DMS153 treated with DMSO at 0.1 percent for 48 hours (cell line): ENCODE measurements at regions not wholly inside any gene's neighbourhood (a gene's known extent, or its start where the extent isn't known, plus 50 kb on each side); places are given as distances from the start of the nearest gene placed in this dataset.

Experiments used
- DNase-seq: peaks from one replicate; lab custom pipeline; 2025; ENCODE audit not compliant: unreplicated experiment; lab: John Stamatoyannopoulos, UW

DNA sequence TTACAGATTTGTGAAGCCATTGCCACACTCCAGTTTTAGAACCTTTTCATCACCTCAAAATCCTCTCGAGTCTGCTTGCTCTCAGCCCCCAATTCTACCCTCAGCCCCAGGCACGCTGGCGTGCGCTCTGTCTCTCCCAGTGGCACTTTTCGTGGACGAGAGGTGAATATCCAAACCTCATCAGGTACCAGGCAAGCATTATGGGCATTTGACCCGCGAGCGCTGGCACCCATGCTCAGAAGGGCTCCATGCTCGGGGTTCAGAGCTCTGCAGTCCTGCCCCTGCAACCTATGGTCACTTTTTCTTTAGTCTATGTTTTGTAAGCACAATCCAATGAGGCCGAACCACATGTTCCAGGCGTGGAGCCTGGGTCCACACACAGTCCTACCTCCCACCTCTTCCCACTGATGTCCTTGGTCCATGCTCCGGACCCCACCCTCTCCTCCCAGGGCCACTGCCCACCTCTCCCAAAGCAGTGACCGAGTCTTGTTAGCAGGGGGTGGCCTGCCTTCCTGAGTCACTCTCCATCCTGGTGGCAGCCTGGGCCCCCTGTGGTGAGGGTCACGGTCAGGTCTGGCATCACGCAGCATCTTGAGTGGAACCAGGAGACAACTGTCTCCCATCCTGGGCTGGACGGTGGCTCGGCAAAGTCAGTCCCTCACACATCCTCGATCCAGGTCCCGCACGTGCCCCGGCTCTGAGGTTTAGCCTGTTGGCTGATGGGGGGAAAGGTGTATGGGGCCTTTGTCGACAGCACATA, 256.9 kb downstream of the NDUFA10 start:
- no peak for DNase-seq

DNA sequence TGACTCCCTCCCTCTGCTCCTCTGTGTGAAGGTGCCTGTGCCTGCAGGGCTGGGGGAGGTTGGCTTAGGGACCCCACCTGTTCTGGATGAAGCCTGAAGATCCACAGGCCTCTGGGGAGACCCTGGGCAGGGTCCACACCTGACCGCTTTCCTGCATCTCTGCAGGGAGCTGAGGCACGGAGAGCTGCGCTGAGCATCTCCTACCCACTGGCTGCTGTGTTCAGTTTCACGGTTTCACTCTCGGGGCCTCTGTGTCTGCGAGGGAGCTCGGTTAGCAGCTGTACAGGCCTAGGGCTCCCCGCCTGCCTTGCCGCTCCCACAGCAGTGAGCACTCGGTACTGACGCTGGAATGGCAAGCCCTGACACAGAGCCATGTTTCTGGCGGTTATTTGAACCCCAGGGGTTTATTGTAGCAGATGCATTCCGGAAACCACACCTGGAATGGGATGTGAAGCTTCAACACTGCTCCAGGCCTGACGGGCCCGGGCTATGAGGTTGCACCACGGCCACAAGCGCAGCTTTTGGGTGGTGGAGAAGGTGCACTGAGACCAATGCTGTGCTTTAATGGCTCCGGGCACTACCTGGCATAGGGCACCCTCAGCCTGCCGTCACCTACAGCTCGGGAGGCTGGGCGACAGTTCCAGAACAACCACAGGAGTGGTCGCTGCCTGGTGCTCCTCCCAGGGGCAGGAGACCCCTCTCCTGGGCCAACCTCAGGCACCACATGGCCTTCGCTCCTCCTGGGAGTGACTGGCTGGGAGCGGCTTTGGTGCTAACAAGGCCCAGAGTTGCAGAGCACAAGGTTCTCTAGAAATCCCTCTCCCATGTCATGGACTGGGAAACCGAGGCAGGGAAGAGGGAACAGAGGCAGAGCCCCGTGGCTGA, 257.9 kb downstream of the NDUFA10 start:
- no peak for DNase-seq

DNA sequence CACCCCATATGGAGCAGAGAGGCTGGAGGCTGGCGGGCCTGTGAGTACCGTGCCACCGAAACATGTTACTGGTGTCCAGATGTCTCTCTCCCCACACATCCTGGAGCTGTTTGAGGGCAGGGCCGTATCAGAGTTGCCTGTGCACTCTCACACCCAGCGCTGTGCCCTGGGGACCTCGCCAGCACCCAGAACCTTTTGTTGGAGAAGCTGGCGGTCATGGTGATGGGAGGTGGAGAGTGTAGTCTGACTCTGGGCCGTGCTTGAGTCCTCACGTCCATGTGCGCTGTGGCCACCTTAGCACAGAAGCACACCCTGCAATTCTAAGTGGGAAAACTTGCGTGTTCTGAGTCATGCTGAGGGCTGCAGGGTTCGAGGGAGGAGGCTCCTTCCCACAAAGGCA, 259.2 kb downstream of the NDUFA10 start:
- DNase-seq = no peak

DNA sequence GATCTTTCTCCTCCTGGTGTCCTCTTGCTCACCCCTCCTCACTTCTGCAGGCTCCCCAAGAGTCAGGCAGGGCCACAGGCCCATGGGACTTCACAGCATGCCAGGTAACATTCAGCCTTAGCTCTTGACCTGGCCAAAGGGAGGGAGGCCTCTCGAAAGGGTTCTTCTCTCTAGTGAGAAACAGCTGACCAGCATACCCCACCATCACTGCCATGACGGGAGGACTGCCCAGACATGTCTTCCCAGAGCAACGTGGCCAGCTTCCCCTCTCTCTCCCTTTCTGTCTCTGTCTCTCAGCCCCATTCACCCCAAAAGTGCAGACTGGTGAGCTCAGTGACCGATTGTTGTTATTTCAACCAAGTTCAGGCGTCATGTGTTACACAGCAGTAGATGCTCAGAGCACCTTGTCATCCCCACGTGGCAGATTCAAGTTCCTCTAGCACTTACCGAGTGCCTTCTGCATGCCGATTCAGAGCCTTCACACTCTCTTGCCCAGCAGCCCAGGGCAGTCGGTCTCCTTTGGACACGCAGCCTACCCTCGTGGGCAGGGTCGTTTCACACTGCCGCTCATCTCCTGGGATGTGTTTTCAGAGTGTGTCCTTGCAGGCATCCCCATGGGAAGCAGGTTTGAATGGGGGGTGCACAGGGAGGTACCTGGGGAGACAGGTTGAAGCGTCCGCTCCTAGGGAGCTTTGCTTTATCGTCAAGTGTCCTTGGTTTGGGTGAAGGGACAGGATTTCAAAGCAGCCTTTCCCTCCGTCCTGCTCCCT, 259.9 kb downstream of the NDUFA10 start:
- no peak for DNase-seq

DNA sequence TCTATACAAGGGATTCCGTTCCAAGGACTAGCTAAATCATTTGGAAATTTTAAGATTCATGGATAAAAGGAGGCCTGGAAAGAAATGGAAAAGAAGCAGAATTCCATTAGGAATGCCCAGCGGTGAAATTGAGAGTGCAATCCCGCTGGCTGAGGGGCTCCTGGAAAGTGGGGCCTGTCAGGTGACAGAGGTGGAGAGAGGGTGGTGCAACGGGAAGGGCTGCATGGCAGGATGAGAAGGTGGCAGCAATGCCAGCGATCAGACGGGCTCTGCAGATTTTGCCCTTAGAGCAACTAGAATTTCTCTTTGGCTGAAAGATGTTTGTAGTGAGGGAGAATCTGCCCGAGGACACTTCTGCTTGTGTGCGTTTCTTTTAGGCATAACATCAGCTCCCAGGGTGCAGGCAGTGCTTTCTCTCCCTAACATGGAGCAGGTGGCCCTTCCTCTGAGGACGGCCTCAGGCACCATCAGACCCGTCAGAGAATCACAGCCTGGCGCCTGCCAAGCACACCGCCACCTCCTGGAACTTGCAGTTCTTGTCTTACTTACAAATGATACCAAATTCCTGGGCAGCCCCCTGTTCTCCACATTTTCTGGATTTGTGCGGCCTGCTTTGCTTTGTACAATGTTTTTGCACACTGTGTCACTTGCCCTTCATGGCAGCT, 261.6 kb downstream of the NDUFA10 start:
- DNase-seq = no peak

DNA sequence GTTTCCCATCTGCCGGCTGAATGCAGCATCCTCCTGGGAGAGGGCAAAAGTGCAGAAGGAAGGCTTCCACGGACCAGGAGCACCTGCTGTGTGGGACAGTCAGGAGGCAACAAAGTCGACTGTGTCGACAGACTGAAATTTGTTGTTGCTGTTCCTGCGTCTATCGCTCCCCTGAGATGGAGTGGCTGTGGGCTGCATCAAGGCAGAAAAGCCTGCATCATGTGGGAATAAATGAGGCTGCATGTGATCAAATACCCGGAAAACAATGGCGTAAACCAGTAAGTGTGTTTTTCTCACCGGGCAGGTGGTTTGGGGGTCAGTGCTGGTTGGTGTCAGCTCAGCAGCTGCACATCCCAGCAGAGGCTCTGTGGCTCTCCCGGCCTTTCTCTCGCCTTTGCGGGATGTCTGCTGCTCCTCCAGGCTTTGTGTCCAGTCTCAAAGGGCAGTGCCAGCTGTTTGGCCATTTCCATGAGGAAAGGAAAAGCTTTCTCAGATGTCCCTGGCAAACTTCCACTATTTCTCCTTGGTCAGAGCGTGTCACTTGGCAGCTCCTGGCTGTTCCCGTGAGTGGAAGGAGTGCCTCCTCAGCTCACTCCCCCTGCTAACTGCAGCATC, 262.4 kb downstream of the NDUFA10 start:
- no peak for DNase-seq

DNA sequence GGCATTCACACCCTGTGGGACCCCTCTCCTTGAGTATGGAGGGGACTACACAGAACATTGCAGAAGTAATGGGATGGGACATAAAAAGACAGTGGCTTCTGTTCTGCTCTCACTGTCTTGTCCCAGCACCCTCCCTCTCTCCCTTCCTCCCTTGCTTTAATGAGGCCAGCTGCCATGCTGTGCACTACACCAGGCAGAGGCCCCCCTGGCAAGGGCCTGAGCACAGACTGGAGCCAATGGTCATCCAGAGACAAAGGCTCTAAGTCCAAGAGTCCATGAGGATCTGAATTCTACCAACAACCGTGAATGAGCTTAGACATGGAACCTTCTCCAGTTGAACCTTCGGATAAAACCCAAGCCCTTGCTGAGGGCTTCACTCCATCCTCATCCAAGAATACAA, 263.0 kb downstream of the NDUFA10 start:
- DNase-seq = no peak

DNA sequence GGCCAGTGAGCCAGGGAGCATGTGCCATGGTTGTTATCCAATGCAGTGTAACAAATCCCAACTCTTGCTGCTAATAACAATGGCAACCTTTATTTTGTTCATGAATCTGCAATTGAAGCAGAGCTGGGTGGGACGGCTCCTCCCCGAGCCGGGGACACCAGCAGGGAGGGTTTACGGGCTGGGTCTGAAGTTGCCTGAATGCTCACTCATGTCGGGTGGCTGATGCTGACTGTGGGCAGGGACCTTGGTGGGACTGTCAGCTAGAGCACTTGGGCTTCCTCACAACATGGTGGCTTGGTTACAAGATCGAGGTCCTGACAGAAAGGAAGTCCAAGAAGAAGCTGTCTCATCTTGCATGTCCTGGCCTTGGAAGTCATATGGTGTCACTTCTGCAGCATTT, 264.5 kb downstream of the NDUFA10 start:
- DNase-seq = no peak

DNA sequence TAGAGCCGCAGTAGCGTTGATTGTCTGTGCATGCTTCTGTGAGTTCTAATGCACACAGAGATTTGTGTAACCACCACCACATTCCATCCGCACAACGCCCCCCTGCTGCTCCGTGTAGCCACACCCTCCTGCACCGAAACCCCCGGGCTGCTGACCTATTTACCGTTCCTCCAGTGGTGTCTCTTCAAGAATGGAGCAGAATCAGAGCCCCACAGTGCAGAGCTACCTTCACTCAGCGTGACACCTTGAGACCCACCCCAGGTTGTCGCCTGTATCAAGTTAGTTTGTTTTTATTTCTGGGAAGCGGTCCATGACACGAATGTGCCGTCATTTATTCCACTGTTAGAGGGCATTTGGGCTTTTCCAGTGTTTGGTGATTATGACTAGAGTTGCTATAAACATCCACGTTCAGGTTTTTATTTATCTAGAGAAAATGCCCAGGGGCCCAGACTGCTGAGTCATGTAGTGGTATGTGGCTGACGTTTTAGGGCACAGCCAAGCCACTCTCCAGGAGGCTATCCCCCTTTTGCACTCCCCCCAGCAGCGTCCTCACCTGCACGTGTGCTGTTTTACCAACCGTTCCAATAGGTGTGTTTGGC, 266.8 kb downstream of the NDUFA10 start:
- no peak for DNase-seq

DNA sequence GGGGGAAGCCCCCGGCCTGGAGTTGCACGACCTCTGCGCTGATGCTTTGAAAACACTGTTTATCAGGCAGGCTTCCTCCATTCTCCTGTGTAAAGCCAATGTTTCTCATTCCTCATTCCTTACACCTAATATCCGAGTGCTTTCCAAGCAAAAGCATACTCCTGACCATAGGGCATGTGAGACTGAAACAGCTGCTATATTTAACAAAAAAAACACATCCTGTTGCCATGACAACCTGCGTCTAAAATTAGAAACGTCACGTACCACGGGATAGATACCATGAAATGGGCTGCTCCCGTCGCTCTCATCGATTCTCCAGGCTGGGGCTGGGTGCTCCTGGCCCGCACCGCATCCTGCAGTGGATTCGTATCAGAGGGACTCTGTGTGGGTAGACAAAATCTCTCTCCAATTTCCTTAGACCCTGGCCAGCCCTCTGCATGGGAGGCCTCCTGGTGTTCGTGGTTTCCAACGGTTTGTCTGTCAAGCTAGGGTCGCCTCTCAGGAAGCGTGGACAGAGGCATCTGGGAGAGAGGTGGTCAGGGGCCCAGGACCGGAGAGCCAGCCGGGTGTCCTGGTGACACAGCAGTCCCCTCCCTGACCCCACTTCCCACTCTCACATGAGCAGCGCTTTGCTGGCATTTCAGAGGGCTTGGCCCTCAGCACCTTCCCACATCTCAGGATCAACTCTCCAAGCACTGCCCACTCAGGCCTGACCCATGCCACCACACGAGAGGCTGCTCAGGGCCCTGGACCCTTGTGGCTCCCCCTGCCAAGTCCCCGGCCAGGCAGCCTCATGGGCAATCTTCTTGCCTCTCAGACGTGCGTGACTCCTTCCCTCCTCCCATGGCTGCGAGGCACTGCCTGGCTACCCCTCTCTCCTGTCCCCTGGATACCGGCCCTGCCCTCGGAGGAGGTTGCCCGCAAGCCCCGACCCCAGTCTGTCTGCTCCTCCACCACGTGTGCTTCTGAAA, 268.1 kb downstream of the NDUFA10 start:
- DNase-seq = no peak

DNA sequence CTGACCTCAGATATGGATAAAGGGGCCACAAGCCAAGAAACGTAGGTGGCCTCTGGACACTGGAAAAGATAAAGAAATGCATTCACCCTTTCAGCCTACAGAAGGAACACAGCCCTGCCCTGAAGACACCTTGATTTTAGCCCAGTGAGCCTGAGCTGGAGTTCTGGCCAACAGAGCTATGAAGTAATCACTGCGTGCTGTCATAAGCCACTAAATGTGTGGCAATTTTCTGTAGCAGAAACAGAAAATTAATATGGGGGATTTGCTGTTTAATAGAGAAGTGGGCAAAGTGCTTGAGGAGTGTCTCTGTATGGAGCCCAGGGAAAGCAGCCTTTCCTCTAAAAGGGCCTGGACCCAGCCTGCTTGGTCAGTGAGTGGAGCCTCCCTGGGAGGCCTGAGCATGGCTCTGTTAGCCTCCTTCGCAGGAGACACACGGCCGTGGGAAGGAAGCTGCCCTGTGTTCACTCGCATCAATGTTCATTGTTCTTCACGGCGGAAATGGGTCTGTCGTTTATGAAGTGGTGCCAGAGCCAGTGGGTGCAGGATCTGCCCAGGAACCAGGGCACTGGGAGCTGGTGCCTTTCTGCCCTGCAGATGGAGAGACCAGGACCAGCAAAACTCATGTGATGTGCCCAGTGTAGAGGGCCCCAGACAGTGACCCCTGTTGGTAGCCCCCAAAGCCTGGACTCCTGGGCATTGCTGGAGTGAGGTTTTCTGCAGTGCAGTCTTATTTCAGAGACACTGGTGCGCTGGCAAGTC, 268.9 kb downstream of the NDUFA10 start:
- no peak for DNase-seq

DNA sequence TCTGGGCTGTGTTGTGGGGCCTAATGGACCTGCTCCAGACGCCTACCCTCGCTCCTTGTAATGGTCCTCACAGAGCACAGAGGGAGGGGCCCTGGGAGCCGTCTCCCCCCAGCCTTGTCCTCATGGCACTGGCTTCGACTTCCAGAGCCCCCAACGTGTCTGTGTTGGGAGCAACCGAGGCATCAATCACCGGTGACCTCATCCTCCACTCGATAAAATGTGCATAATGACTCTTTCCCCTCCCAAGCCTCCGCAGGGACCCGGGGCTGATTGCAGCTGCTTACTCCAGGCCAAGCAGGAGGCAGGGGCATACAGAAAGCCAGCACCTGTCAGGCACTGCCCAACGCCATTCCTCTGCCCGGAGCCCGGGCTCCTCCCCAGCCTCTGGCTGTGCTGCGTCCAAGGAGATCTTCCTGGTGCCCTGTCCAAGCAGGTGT, 271.7 kb downstream of the NDUFA10 start:
- DNase-seq = no peak

DNA sequence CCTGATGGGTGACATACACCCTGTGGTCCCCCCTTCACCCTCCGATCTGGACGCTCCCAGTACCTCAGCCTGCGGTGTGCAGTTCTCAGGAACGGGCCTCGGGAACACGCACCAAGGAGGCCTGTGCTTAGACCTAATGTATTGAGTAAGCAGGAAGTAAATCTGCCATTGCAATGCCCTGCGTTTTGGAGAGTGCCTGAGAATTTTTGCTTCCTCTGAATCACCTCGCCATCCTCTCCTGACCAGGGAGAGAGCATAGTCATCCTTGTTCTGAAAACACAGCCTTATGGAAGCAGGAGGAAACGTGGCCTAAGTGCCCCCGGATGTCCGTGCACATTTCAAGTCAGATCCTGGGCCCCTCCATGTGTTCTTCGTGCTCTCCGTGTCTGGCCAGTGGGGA, 272.2 kb downstream of the NDUFA10 start:
- DNase-seq = no peak

DNA sequence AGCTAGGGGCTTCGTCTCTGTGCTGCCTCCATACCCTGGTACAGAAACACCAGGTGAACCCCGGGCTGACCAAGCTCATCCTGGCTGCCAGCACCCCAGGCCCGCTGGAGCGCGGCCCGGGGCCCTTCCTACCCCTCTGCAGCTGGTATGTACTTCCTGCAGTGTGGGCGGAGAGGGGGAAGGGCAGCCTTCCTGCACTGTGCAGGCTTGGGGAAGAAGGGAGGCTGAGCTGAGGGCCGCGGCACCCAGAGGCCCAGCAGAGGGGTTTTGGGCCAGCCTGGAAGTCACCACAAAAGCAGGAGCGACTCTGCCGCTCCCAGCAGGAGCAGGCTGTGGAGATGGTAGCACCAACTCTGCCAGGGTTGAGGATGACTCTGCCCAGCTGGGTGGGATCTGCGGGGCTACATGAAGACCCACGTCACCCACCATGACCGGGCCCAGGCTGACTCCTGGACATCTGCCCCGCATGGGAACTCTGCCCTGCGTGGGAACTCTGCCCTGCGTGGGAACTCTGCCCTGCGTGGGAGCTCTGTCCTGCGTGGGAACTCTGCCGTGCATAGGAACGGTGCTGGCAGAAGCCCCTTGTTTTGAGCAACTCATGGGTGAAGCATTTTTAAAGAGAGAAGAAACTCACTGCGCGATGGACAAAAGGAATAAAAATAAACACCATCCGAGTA, 273.3 kb downstream of the NDUFA10 start:
- DNase-seq = no peak

DNA sequence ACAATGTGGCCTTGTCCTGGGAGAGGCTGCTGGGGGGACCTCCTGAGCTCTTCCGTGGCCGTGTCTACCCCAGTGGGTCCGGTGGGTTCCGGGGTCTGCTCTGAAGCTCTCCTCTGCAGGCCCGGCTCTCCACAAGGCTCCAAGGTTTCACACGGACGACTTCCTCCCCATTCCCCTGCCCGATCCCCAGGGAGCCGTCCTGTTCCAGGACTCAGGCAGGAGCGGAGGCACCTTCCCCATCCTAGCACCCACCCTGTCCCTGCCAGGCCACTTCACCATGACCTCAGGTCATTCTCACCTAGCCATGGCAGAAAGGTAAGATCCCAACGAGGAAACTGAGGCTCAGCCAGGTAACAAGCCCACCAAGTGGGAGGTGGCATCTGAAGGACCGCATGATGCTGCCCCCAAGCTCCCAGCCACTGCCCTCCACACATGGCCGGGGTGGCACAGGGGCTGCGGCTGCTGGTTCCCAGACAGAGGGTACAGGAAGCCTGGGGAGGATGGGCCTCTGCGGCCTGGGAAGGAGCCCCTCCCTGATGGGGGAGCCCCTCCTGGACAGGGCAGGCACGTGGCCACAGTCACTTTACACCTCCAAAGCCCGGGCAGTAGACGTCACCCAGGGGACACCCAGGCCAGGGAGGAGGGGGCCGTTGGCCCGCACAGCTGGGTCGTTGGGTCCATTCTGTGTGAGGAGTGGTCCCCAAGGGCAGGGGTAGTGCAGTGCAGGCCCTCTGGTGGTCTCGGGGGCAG, 274.0 kb downstream of the NDUFA10 start:
- no peak for DNase-seq

DNA sequence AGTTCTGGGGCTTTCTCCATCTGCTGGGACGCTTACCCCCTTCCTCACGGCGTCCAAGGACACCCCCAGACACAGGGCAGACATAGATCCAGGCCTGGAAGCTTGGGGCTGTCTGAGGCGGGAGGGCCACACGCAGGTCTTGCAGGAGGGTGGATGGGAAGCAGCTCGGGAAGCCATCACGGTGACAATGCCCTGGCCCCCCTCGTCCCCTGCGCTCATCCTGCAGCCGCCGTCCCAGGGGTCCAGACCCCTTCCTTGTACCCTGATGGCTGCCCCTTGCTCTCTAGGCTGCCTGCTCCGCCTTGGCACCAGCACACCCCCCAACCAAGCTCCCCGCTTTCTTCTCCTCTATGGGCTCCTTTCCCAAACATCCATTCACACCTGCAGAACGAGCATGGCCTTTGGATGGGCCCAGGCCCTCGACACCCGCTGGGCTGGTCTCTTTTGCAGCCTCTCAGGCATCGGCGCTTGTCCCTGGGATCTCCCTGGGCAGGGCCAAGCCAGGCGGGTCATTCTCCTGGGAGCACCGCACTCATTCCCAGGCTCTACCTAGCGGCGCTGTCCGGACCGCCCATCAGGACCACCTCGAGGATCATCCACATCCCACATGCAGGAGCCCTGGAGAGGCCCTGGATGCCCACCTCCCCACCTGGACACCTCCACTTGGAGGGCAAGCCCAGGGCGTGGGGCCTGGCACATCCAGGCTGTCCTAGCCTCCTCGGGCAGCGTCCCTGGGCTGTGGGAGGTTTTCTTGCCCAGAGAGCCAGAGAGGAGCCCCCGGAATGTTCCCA, 274.9 kb downstream of the NDUFA10 start:
- DNase-seq = no peak
